PFSK-1 (cell line): ENCODE measurements at regions not wholly inside any gene's neighbourhood (a gene's known extent, or its start where the extent isn't known, plus 50 kb on each side); places are given as distances from the start of the nearest gene placed in this dataset.

ENCODE experiments used
- FOXP2 ChIP-seq: optimal IDR thresholded peaks from 2 replicates; pipeline ENCODE3; 2011; ENCODE audit warnings: borderline replicate concordance, control low read depth, inconsistent platforms; ENCODE audit not compliant: insufficient read depth; ENCODE audit errors: extremely low read length, extremely low read depth
- POLR2AphosphoS5 ChIP-seq: IDR thresholded peaks from 2 replicates; pipeline ENCODE4 v1.6.1; 2012; ENCODE audit warnings: low read depth, mild to moderate bottlenecking, control low read depth, low read length, moderate library complexity
- REST ChIP-seq, 2 experiments: IDR thresholded peaks; 2 replicates each; pipeline versions ENCODE4 v1.6.1 to v1.8.0; 2011 to 2012; ENCODE audit warnings: low read depth in 2 of 2, low read length in 2 of 2, control low read depth in 1 of 2, inconsistent platforms in 1 of 2, mild to moderate bottlenecking in 1 of 2, moderate library complexity in 1 of 2; ENCODE audit not compliant: insufficient read depth in 1 of 2
- SIN3A ChIP-seq: IDR thresholded peaks from 2 replicates; pipeline ENCODE4 v1.6.1; 2012; ENCODE audit warnings: mild to moderate bottlenecking, low read length, moderate library complexity, borderline replicate concordance; ENCODE audit not compliant: insufficient read depth
- TAF1 ChIP-seq: IDR thresholded peaks from 2 replicates; pipeline ENCODE4 v1.6.1; 2012; ENCODE audit warnings: low read length, control low read depth, borderline replicate concordance; ENCODE audit not compliant: insufficient read depth

- TF ChIP-seq SIN3A: no peak
- TF ChIP-seq FOXP2: no peak
- TF ChIP-seq REST (IDR thresholded peaks at IDR 0.05; ENCODE audit: insufficient read depth in 1 of 2, low read depth in 2 of 2, low read length in 2 of 2): no peak
- TF ChIP-seq POLR2AphosphoS5: no peak
- TF ChIP-seq TAF1: no peak
These were observed 176.2 kb upstream of the FOXF1 start for GRCh38 chr16:86334079-86334635.

- TF ChIP-seq REST (IDR thresholded peaks at IDR 0.05; ENCODE audit: insufficient read depth in 1 of 2, low read depth in 2 of 2, low read length in 2 of 2) (no peak), POLR2AphosphoS5 (no peak), FOXP2 (no peak)
These were observed 174.8 kb upstream of the FOXF1 start for GRCh38 chr16:86335266-86336172.

- TF ChIP-seq FOXP2 (no peak), SIN3A (no peak), TAF1 (no peak), REST (IDR thresholded peaks at IDR 0.05; ENCODE audit: insufficient read depth in 1 of 2, low read depth in 2 of 2, low read length in 2 of 2) (no peak), POLR2AphosphoS5 (no peak)
These were observed 173.2 kb upstream of the FOXF1 start for GRCh38 chr16:86337138-86337537.

GRCh38 chr16:86337581-86338402 lies 172.5 kb upstream of the FOXF1 start:
- no peak for TF ChIP-seq TAF1
- TF ChIP-seq SIN3A: no peak
- TF ChIP-seq REST (IDR thresholded peaks at IDR 0.05; ENCODE audit: insufficient read depth in 1 of 2, low read depth in 2 of 2, low read length in 2 of 2): no peak
- no peak for TF ChIP-seq POLR2AphosphoS5
- no peak for TF ChIP-seq FOXP2
